ENCODE measurements at regions not wholly inside any gene's neighbourhood (a gene's known extent, or its start where the extent isn't known, plus 50 kb on each side); places are given as distances from the start of the nearest gene placed in this dataset.

DNA sequence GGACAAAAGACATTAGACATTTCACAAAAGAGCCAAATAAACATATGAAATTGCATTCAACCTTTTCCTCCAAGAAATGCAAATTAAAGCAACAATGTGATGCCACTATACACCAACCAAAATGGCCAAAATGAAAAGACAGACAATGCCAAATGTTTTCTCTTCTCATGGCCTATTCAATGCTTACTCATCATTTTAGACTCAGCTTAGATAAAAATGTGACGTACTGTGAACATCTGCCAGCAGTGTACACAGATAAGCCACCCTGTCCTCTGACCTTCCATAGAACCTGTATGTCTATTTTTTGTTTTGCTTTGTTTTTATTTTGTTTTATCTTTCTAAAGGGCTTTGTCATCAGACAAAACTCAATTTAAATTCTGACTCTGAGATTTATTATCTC, 385.2 kb downstream of the FRK start (continued):
- TF ChIP-seq, protein P1, sequence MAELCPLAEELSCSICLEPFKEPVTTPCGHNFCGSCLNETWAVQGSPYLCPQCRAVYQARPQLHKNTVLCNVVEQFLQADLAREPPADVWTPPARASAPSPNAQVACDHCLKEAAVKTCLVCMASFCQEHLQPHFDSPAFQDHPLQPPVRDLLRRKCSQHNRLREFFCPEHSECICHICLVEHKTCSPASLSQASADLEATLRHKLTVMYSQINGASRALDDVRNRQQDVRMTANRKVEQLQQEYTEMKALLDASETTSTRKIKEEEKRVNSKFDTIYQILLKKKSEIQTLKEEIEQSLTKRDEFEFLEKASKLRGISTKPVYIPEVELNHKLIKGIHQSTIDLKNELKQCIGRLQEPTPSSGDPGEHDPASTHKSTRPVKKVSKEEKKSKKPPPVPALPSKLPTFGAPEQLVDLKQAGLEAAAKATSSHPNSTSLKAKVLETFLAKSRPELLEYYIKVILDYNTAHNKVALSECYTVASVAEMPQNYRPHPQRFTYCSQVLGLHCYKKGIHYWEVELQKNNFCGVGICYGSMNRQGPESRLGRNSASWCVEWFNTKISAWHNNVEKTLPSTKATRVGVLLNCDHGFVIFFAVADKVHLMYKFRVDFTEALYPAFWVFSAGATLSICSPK (IDR thresholded peaks at IDR 0.05; ENCODE audit: borderline replicate concordance) = no peak

DNA sequence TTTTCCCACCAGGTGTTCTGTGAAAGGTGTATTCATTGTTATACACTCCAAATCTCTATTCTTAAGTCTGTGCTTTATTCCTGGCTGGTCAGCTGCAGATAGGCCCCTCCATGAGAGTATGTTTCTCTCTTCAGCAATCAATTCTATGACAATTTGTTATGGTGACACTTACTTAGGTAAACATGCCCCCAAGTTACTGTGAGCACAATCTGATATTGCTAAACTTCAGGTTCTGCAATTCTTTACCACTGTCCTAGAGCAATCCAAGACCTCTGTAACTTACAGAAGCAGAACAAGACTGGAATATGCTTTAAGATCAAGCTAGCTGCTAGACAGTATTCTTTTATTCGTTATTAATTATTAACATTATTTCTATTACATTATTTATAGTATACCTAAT, 391.9 kb downstream of the FRK start:
- H3K4me3 ChIP-seq = no peak overlapping the region
- H3K36me3 ChIP-seq (ENCODE audit: control insufficient read depth, insufficient read depth, low read length) = no peaks in the 10 kb centered on the region
- FAIRE-seq (no peak), DNase-seq (ENCODE audit: extremely low read depth in 1 of 4, low spot score in 3 of 4) (no peak), ATAC-seq (no peak)
- TF ChIP-seq HNRNPUL1 (IDR thresholded peaks at IDR 0.05; ENCODE audit: low read length) (no peak), SMAD1 (IDR thresholded peaks at IDR 0.05; ENCODE audit: low read depth, low read length, partially characterized antibody) (no peak), FOXK2 (conservative IDR thresholded peaks at IDR 0.05 in 1 of 2, IDR thresholded peaks at IDR 0.05 in 1 of 2; ENCODE audit: low read depth in 2 of 2) (no peak), ATF7 (IDR thresholded peaks at IDR 0.05) (no peak), MCM2 (IDR thresholded peaks at IDR 0.05; ENCODE audit: low read depth) (no peak), MTA1 (IDR thresholded peaks at IDR 0.05; ENCODE audit: borderline replicate concordance) (no peak), STAT5B (CRISPR knock-in tag; IDR thresholded peaks at IDR 0.05) (no peak), FIP1L1 (IDR thresholded peaks at IDR 0.05; ENCODE audit: low read depth, low read length, poor library complexity, severe bottlenecking) (no peak), PRPF4 (IDR thresholded peaks at IDR 0.05; ENCODE audit: insufficient read depth, low read depth, low read length, poor library complexity, severe bottlenecking) (no peak)
- TF ChIP-seq, protein P2, sequence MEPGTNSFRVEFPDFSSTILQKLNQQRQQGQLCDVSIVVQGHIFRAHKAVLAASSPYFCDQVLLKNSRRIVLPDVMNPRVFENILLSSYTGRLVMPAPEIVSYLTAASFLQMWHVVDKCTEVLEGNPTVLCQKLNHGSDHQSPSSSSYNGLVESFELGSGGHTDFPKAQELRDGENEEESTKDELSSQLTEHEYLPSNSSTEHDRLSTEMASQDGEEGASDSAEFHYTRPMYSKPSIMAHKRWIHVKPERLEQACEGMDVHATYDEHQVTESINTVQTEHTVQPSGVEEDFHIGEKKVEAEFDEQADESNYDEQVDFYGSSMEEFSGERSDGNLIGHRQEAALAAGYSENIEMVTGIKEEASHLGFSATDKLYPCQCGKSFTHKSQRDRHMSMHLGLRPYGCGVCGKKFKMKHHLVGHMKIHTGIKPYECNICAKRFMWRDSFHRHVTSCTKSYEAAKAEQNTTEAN (CRISPR knock-in tag; IDR thresholded peaks at IDR 0.05) = no peak
- TF ChIP-seq, protein P3, sequence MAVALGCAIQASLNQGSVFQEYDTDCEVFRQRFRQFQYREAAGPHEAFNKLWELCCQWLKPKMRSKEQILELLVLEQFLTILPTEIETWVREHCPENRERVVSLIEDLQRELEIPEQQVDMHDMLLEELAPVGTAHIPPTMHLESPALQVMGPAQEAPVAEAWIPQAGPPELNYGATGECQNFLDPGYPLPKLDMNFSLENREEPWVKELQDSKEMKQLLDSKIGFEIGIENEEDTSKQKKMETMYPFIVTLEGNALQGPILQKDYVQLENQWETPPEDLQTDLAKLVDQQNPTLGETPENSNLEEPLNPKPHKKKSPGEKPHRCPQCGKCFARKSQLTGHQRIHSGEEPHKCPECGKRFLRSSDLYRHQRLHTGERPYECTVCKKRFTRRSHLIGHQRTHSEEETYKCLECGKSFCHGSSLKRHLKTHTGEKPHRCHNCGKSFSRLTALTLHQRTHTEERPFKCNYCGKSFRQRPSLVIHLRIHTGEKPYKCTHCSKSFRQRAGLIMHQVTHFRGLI (CRISPR knock-in tag; IDR thresholded peaks at IDR 0.05) = no peak
- TF ChIP-seq, protein P4, sequence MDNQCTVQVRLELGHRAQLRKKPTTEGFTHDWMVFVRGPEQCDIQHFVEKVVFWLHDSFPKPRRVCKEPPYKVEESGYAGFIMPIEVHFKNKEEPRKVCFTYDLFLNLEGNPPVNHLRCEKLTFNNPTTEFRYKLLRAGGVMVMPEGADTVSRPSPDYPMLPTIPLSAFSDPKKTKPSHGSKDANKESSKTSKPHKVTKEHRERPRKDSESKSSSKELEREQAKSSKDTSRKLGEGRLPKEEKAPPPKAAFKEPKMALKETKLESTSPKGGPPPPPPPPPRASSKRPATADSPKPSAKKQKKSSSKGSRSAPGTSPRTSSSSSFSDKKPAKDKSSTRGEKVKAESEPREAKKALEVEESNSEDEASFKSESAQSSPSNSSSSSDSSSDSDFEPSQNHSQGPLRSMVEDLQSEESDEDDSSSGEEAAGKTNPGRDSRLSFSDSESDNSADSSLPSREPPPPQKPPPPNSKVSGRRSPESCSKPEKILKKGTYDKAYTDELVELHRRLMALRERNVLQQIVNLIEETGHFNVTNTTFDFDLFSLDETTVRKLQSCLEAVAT (IDR thresholded peaks at IDR 0.05) = no peak
- H3K4me2 ChIP-seq (ENCODE audit: insufficient read depth, low read length) = no peak overlapping the region
- in situ Hi-C loops (cut with MboI) = no loop called here
- intact Hi-C loops (cut with micrococcal nuclease) = no loop called here
- H4K20me1 ChIP-seq (replicated peaks; ENCODE audit: control insufficient read depth, insufficient read depth, low read length) = no peaks in the 10 kb centered on the region
- H3K9me1 ChIP-seq (ENCODE audit: control insufficient read depth, insufficient read depth, low read length) = no peaks in the 10 kb centered on the region
- no peaks in the 10 kb centered on the region for H3K79me2 ChIP-seq (ENCODE audit: control insufficient read depth, insufficient read depth, low read length)
- H3K27me3 ChIP-seq (ENCODE audit: control insufficient read depth in 2 of 2, insufficient read depth in 2 of 2, low read length in 2 of 2) = no peaks in the 10 kb centered on the region
- WGBS (ENCODE audit: insufficient coverage, low coverage, missing lambda C conversion rate) = 0% methylated on average over 1 of the region's 1 CpG
- H3K27ac ChIP-seq (ENCODE audit: extremely low read depth, low read depth, low read length) = no peak overlapping the region
- ChIA-PET CTCF (ENCODE audit: low intra/inter-chr PET ratio) (no interaction called here), POLR2A (no interaction called here)
- no TSS peak for BruUV-seq (replicated peaks)
- no peak overlapping the region for H2AFZ ChIP-seq (ENCODE audit: low read depth, low read length)
- H3K9me3 ChIP-seq (replicated peaks; ENCODE audit: control insufficient read depth, insufficient read depth, low read depth, low read length) = no peaks in the 10 kb centered on the region
- H3K9ac ChIP-seq (ENCODE audit: insufficient read depth in 1 of 2, low read depth in 2 of 2, low read length in 2 of 2) = no peak overlapping the region
- no peaks in the 10 kb centered on the region for H3K4me1 ChIP-seq (replicated peaks in 1 of 2; ENCODE audit: control insufficient read depth in 2 of 2, insufficient read depth in 2 of 2, low read length in 2 of 2)

All from K562 (cell line).